CD14-positive monocyte (primary cell): ENCODE measurements at regions not wholly inside any gene's neighbourhood (a gene's known extent, or its start where the extent isn't known, plus 50 kb on each side); places are given as distances from the start of the nearest gene placed in this dataset.
"Not testable (repeated sequence)": the region's sequence is repeated elsewhere in the genome, so short reads cannot be mapped to it uniquely, and the experiment has no call there.

Source experiments
- DNase-seq, 3 donors: peaks; one replicate each; pipeline ENCODE4 v3.0.0-alpha.2; 2011 to 2022
- H2AFZ ChIP-seq: 2 replicates; pipeline ENCODE4 v1.6.0; 2012; ENCODE audit warnings: mild to moderate bottlenecking, low read depth, low read length, inconsistent platforms; ENCODE audit not compliant: insufficient read depth, poor library complexity, severe bottlenecking
- H3K27ac ChIP-seq, 2 donors: 1 replicate in 1 of 2; 2 replicates in 1 of 2; pipeline ENCODE4 v1.5.1; 2012 to 2013; ENCODE audit warnings: low read length in 2 of 2, control low read depth in 1 of 2, inconsistent platforms in 1 of 2, low read depth in 1 of 2, mild to moderate bottlenecking in 1 of 2
- H3K27me3 ChIP-seq, 2 donors: one replicate each; pipeline versions ENCODE4 v1.6.0 to v1.6.1; 2011 to 2013; ENCODE audit warnings: low read length in 2 of 2; ENCODE audit not compliant: control insufficient read depth in 2 of 2, insufficient read depth in 2 of 2
- H3K36me3 ChIP-seq, 2 donors: replicated peaks in 1 of 2; 1 replicate in 1 of 2; 2 replicates in 1 of 2; pipeline versions ENCODE4 v1.5.1 to v1.6.1; 2012 to 2013; ENCODE audit warnings: low read length in 2 of 2, control low read depth in 1 of 2, inconsistent platforms in 1 of 2, mild to moderate bottlenecking in 1 of 2; ENCODE audit not compliant: insufficient read depth in 2 of 2, control insufficient read depth in 1 of 2
- H3K4me1 ChIP-seq, 2 donors: 1 replicate in 1 of 2; 2 replicates in 1 of 2; pipeline versions ENCODE4 v1.5.1 to v1.6.1; 2012 to 2013; ENCODE audit warnings: low read length in 2 of 2, control low read depth in 1 of 2, inconsistent platforms in 1 of 2, mild to moderate bottlenecking in 1 of 2, moderate library complexity in 1 of 2; ENCODE audit not compliant: insufficient read depth in 2 of 2, control insufficient read depth in 1 of 2
- H3K4me2 ChIP-seq: replicated peaks from 2 replicates; pipeline ENCODE3; 2012; ENCODE audit warnings: low read length, moderate library complexity, mild to moderate bottlenecking; ENCODE audit not compliant: poor library complexity, severe bottlenecking; ENCODE audit errors: extremely low read depth
- H3K4me3 ChIP-seq, 3 experiments: fragments of 200-600 bp in 1 of 3; sonication (generic) in 1 of 3; replicated peaks in 1 of 3; 1 replicate in 2 of 3; 2 replicates in 1 of 3; pipeline ENCODE4 v1.5.1; 2011 to 2013; ENCODE audit warnings: low read length in 3 of 3, mild to moderate bottlenecking in 3 of 3, control low read depth in 2 of 3, low read depth in 2 of 3, inconsistent platforms in 1 of 3, moderate library complexity in 1 of 3
- H3K79me2 ChIP-seq: 2 replicates; pipeline ENCODE4 v1.6.0; 2012; ENCODE audit warnings: mild to moderate bottlenecking, control low read depth, inconsistent platforms, low read length, moderate library complexity; ENCODE audit not compliant: insufficient read depth
- H3K9ac ChIP-seq: 2 replicates; pipeline ENCODE4 v1.6.0; 2017; ENCODE audit warnings: low read length, mild to moderate bottlenecking; ENCODE audit not compliant: insufficient read depth, poor library complexity, severe bottlenecking
- H3K9me3 ChIP-seq, 2 donors: replicated peaks in 1 of 2; 1 replicate in 1 of 2; 2 replicates in 1 of 2; pipeline versions ENCODE4 v1.5.1 to v1.6.1; 2012 to 2013; ENCODE audit warnings: low read length in 2 of 2, control low read depth in 1 of 2; ENCODE audit not compliant: control insufficient read depth in 1 of 2, insufficient read depth in 1 of 2
- H4K20me1 ChIP-seq: 2 replicates; pipeline ENCODE4 v1.6.0; 2012; ENCODE audit warnings: mild to moderate bottlenecking, low read length, control low read depth, moderate library complexity; ENCODE audit not compliant: insufficient read depth
- H3K27ac Mint-ChIP-seq, 7 donors: one replicate each; pipeline ENCODE4 v1.8.0; 2020; ENCODE audit warnings: mild to moderate bottlenecking in 7 of 7, mixed read lengths in 7 of 7, moderate library complexity in 6 of 7, inconsistent platforms in 2 of 7
- H3K27me3 Mint-ChIP-seq, 3 donors: one replicate each; pipeline ENCODE4 v1.8.0; 2021 to 2022; ENCODE audit warnings: low read depth in 3 of 3, mild to moderate bottlenecking in 3 of 3, mixed read lengths in 3 of 3, moderate library complexity in 3 of 3, inconsistent platforms in 1 of 3
- H3K36me3 Mint-ChIP-seq, 2 donors: one replicate each; pipeline ENCODE4 v1.8.0; 2020; ENCODE audit warnings: mixed read lengths in 2 of 2, inconsistent platforms in 1 of 2, mild to moderate bottlenecking in 1 of 2
- H3K4me1 Mint-ChIP-seq: one replicate; pipeline ENCODE4 v1.8.0; 2020; ENCODE audit warnings: mild to moderate bottlenecking, mixed read lengths
- H3K4me3 Mint-ChIP-seq, 2 donors: one replicate each; pipeline ENCODE4 v1.8.0; 2020; ENCODE audit warnings: mild to moderate bottlenecking in 2 of 2, mixed read lengths in 2 of 2, moderate library complexity in 1 of 2
- H3K9me3 Mint-ChIP-seq, 7 donors: one replicate each; pipeline ENCODE4 v1.8.0; 2020 to 2022; ENCODE audit warnings: mixed read lengths in 7 of 7, mild to moderate bottlenecking in 6 of 7, moderate library complexity in 6 of 7, inconsistent platforms in 2 of 7
- CTCF ChIP-seq: fragments of 200-600 bp; IDR thresholded peaks from one replicate; pipeline ENCODE4 v1.8.0; 2022; ENCODE audit warnings: antibody characterized with exemption, mild to moderate bottlenecking
- WGBS: methylation state at CpG from one replicate; pipeline ENCODE4 v1.1.5; 2013; ENCODE audit warnings: missing lambda C conversion rate; ENCODE audit not compliant: insufficient coverage; 5-methylcytosine and 5-hydroxymethylcytosine counted together
- intact Hi-C, 2 donors: fragments of 100-400 bp; cut with micrococcal nuclease; formaldehyde crosslinking; loops; one replicate each; pipeline versions ENCODE4 v1.15.0 to v1.15.1; 2023

GRCh38 chr12:23282701-23283100, 657.7 kb downstream of the ETNK1 start:
- Histone ChIP-seq H3K9ac (no peak overlapping the region), H3K36me3 (no peaks in the 10 kb centered on the region), H3K79me2 (no peaks in the 10 kb centered on the region), H2AFZ (no peak overlapping the region), H3K4me2 (no peak overlapping the region), H3K4me1 (no peaks in the 10 kb centered on the region), H4K20me1 (no peaks in the 10 kb centered on the region), H3K27ac (no peak overlapping the region), H3K27me3 (no peaks in the 10 kb centered on the region), H3K9me3 (peaks cover 0 to 12% of the 10 kb centered on the region in 2 donors), H3K4me3 (no peak overlapping the region)
- intact Hi-C loops, result no loop called here
- no peak for DNase-seq
- Mint-ChIP-seq H3K4me3 (no peak overlapping the region), H3K9me3 (peaks cover 8 to 16% (median 10%) of the 10 kb centered on the region in 7 donors), H3K36me3 (no peaks in the 10 kb centered on the region), H3K27me3 (no peaks in the 10 kb centered on the region), H3K4me1 (no peaks in the 10 kb centered on the region), H3K27ac (no peak overlapping the region)
- TF ChIP-seq CTCF, result no peak

GRCh38 chr12:23285764-23286530, 661.0 kb downstream of the ETNK1 start:
- not testable (repeated sequence) for DNase-seq, H3K36me3 Mint-ChIP-seq, H3K4me3 Mint-ChIP-seq

More at GRCh38 chr12:23285764-23286530, 661.0 kb downstream of the ETNK1 start:
- H3K4me2 ChIP-seq, H3K27ac Mint-ChIP-seq, intact Hi-C loops, H3K9ac ChIP-seq, H3K27me3 Mint-ChIP-seq, H3K27me3 ChIP-seq, H3K4me1 Mint-ChIP-seq, H3K27ac ChIP-seq, H4K20me1 ChIP-seq, H3K4me1 ChIP-seq, H3K4me3 ChIP-seq, H3K79me2 ChIP-seq, H2AFZ ChIP-seq, H3K36me3 ChIP-seq: not testable (repeated sequence)
- WGBS, result 98% methylated on average over 45 of the region's 57 CpGs
- peaks cover 5 to 16% (median 10%) of the 10 kb centered on the region in 7 donors for H3K9me3 Mint-ChIP-seq
- peaks cover 5 to 12% of the 10 kb centered on the region in 2 donors for H3K9me3 ChIP-seq
